NCI-H1694 (cell line): ENCODE measurements at regions not wholly inside any gene's neighbourhood (a gene's known extent, or its start where the extent isn't known, plus 50 kb on each side); places are given as distances from the start of the nearest gene placed in this dataset.

Source experiments
- DNase-seq: peaks from one replicate; lab custom pipeline; 2025; lab: John Stamatoyannopoulos, UW

DNA sequence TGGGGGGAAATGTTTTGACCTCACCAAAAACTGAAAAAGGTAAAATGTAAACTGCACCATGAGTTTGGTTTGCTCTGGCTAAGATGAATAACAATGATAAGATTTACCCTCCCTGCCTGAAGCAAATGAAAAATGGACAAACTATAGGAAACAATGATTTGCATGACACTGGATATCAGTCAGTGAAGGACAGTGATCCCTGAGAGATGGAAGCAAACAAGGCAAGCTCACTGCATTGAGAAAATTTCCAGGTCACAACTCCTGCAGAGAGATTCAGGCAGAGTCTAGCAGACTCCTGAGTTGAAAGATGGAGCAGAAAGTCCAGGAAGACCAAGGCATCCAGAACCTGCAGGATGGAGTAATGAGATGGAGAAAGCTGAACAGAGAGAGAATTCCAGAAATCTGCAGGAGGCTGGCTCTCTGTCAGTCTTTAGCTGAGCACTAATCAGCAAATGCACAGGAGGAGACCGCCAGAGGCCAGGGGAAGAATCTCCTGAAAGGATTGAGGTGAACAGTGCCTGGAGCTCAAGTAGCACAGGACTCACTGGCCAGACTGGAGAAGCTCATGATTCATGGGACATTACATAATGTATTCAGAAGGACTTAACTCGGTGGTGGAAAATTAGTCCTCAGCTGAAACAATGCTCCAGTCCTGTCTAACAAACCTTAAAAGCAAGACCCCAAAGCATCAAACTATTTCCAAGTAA is 51.2 kb upstream of the PALS2 start:
- no peak for DNase-seq
